ENCODE measurements at regions not wholly inside any gene's neighbourhood (a gene's known extent, or its start where the extent isn't known, plus 50 kb on each side); places are given as distances from the start of the nearest gene placed in this dataset.
A peak's percentile ranks its signal among the peaks of the same experiment; 100 is the strongest.
"Not testable (repeated sequence)": the region's sequence is repeated elsewhere in the genome, so short reads cannot be mapped to it uniquely, and the experiment has no call there.

- no peaks in the 10 kb centered on the region for H3K9me3 ChIP-seq (ENCODE audit: control insufficient read depth, low read length)
- 85 to 87% methylated on average over 7 of the region's 7 CpGs for WGBS, 2 donors
- no peaks in the 10 kb centered on the region for H3K36me3 ChIP-seq (ENCODE audit: control insufficient read depth in 1 of 2, insufficient read depth in 2 of 2, low read length in 1 of 2)
- H3K27ac ChIP-seq (ENCODE audit: low read depth in 1 of 2, low read length in 2 of 2), result no peak overlapping the region
- no peak overlapping the region for H3K4me3 ChIP-seq (ENCODE audit: low read length in 2 of 2)
- ATAC-seq (ENCODE audit: low FRiP score), result no peak
- no peak for DNase-seq
- H3K27me3 ChIP-seq (ENCODE audit: control insufficient read depth in 1 of 2, insufficient read depth in 2 of 2, low read length in 1 of 2), result no peaks in the 10 kb centered on the region
- intact Hi-C loops (cut with DNase I), result no loop called here
- H3K4me1 ChIP-seq (ENCODE audit: control insufficient read depth in 1 of 2, insufficient read depth in 2 of 2, low read length in 2 of 2), result no peaks in the 10 kb centered on the region
Measured at GRCh38 chr14:104268295-104268694, 129.9 kb downstream of the KIF26A start.

GRCh38 chr14:104268725-104269436, 130.5 kb downstream of the KIF26A start:
- H3K36me3 ChIP-seq (ENCODE audit: control insufficient read depth in 1 of 2, insufficient read depth in 2 of 2, low read length in 1 of 2), result no peaks in the 10 kb centered on the region

GRCh38 chr14:104269511-104270241, 131.3 kb downstream of the KIF26A start:
- WGBS, 2 donors, result 87 to 88% methylated on average over 31 to 34 of the region's 34 CpGs
- H3K27ac ChIP-seq (ENCODE audit: low read depth in 1 of 2, low read length in 2 of 2); H3K27me3 ChIP-seq (ENCODE audit: control insufficient read depth in 1 of 2, insufficient read depth in 2 of 2, low read length in 1 of 2); ATAC-seq (ENCODE audit: low FRiP score); intact Hi-C loops (cut with DNase I); H3K36me3 ChIP-seq (ENCODE audit: control insufficient read depth in 1 of 2, insufficient read depth in 2 of 2, low read length in 1 of 2); H3K4me3 ChIP-seq (ENCODE audit: low read length in 2 of 2); H3K4me1 ChIP-seq (ENCODE audit: control insufficient read depth in 1 of 2, insufficient read depth in 2 of 2, low read length in 2 of 2); H3K9me3 ChIP-seq (ENCODE audit: control insufficient read depth, low read length): not testable (repeated sequence)
- DNase-seq, result peak in 1 of 2 donors; percentile 71

More at GRCh38 chr14:104268725-104269436, 130.5 kb downstream of the KIF26A start:
- DNase-seq (peak in 1 of 2 donors; percentile 64), ATAC-seq (ENCODE audit: low FRiP score) (no peak)
- no peak overlapping the region for H3K27ac ChIP-seq (ENCODE audit: low read depth in 1 of 2, low read length in 2 of 2)
- H3K4me3 ChIP-seq (ENCODE audit: low read length in 2 of 2), result no peak overlapping the region
- no peaks in the 10 kb centered on the region for H3K4me1 ChIP-seq (ENCODE audit: control insufficient read depth in 1 of 2, insufficient read depth in 2 of 2, low read length in 2 of 2)
- 79 to 82% methylated on average over 23 to 24 of the region's 25 CpGs for WGBS, 2 donors
- H3K9me3 ChIP-seq (ENCODE audit: control insufficient read depth, low read length), result no peaks in the 10 kb centered on the region
- H3K27me3 ChIP-seq (ENCODE audit: control insufficient read depth in 1 of 2, insufficient read depth in 2 of 2, low read length in 1 of 2), result no peaks in the 10 kb centered on the region
- intact Hi-C loops (cut with DNase I), result no loop called here

DNA sequence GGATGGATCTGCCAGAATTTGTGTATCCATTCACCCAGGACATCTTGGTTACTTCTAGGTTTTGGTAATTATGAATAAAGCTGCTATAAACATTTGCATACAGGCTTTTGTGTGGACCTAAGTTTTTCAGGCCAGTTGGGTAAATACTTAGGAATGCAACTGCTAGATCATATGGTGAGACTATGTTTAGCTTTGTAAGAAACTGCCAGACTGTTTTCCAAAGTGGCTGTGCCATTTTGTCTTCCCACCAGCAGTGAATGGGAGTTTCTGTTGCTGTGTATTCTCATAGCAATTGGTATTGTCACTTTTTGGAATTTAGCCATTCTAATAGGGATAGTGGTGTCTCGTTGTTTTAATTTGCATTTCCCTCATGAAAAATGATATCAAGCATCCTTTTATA, 133.0 kb downstream of the KIF26A start:
- Histone ChIP-seq H3K4me1 (ENCODE audit: control insufficient read depth in 1 of 2, insufficient read depth in 2 of 2, low read length in 2 of 2) (no peaks in the 10 kb centered on the region), H3K4me3 (ENCODE audit: low read length in 2 of 2) (no peak overlapping the region), H3K27me3 (ENCODE audit: control insufficient read depth in 1 of 2, insufficient read depth in 2 of 2, low read length in 1 of 2) (no peaks in the 10 kb centered on the region), H3K9me3 (ENCODE audit: control insufficient read depth, low read length) (peaks cover 4% of the 10 kb centered on the region), H3K27ac (ENCODE audit: low read depth in 1 of 2, low read length in 2 of 2) (no peak overlapping the region), H3K36me3 (ENCODE audit: control insufficient read depth in 1 of 2, insufficient read depth in 2 of 2, low read length in 1 of 2) (no peaks in the 10 kb centered on the region)
- no peak for DNase-seq
- ATAC-seq (ENCODE audit: low FRiP score), result no peak
- 58 to 65% methylated on average over 1 of the region's 1 CpG for WGBS, 2 donors
- intact Hi-C loops (cut with DNase I), result no loop called here

DNA sequence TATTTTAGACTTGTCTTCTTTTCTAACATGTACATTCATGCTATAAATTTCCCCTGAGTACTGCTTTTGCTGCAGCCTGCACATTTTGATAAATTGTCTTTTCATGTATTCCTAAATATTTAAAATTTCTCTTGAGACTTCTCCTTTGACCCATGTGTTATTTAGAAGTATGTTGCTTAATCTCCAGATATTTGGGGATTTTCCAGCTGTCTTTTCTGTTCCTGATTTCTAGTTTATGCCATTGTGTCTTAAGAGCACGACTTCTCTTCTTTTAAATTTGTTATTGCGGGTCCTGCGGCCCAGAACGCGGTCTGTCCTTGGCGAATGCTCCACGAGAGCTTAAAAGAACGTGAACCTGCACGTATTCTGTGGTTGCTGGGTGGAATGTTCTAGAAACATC, 136.4 kb downstream of the KIF26A start:
- no peaks in the 10 kb centered on the region for H3K36me3 ChIP-seq (ENCODE audit: control insufficient read depth in 1 of 2, insufficient read depth in 2 of 2, low read length in 1 of 2)
- ATAC-seq (ENCODE audit: low FRiP score) (no peak), DNase-seq (no peak)
- peaks cover 4% of the 10 kb centered on the region for H3K9me3 ChIP-seq (ENCODE audit: control insufficient read depth, low read length)
- 60 to 66% methylated on average over 9 of the region's 9 CpGs for WGBS, 2 donors
- no peaks in the 10 kb centered on the region for H3K27me3 ChIP-seq (ENCODE audit: control insufficient read depth in 1 of 2, insufficient read depth in 2 of 2, low read length in 1 of 2)
- H3K27ac ChIP-seq (ENCODE audit: low read depth in 1 of 2, low read length in 2 of 2), result no peak overlapping the region
- no peaks in the 10 kb centered on the region for H3K4me1 ChIP-seq (ENCODE audit: control insufficient read depth in 1 of 2, insufficient read depth in 2 of 2, low read length in 2 of 2)
- intact Hi-C loops (cut with DNase I), result no loop called here
- no peak overlapping the region for H3K4me3 ChIP-seq (ENCODE audit: low read length in 2 of 2)

GRCh38 chr14:104277416-104278213, 139.2 kb downstream of the KIF26A start:
- no peak overlapping the region for H3K27ac ChIP-seq (ENCODE audit: low read depth in 1 of 2, low read length in 2 of 2)
- DNase-seq (peak in 1 of 2 donors; percentile 64), ATAC-seq (ENCODE audit: low FRiP score) (no peak)
- peaks cover 4% of the 10 kb centered on the region for H3K9me3 ChIP-seq (ENCODE audit: control insufficient read depth, low read length)
- no peak overlapping the region for H3K4me3 ChIP-seq (ENCODE audit: low read length in 2 of 2)
- WGBS, 2 donors, result 84% methylated on average over 30 of the region's 30 CpGs
- no peaks in the 10 kb centered on the region for H3K27me3 ChIP-seq (ENCODE audit: control insufficient read depth in 1 of 2, insufficient read depth in 2 of 2, low read length in 1 of 2)
- H3K4me1 ChIP-seq (ENCODE audit: control insufficient read depth in 1 of 2, insufficient read depth in 2 of 2, low read length in 2 of 2), result no peaks in the 10 kb centered on the region
- intact Hi-C loops (cut with DNase I), result no loop called here
- H3K36me3 ChIP-seq (ENCODE audit: control insufficient read depth in 1 of 2, insufficient read depth in 2 of 2, low read length in 1 of 2), result no peaks in the 10 kb centered on the region

DNA sequence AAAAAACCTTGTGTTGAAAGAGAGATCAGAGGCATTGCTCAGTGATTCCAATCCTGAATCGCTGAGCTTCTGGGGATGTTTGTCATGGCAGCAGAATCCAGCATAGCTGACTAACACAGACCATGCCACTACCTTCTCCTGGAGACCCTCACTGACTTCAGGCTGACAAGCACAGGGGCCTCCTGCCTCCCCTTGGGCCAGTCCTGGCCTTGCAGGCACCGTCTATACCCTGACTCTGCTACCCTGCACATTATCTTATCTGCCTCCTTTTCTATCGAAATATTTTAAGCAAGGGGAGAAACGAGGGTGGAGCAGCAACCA, 139.8 kb downstream of the KIF26A start:
- no peaks in the 10 kb centered on the region for H3K36me3 ChIP-seq (ENCODE audit: control insufficient read depth in 1 of 2, insufficient read depth in 2 of 2, low read length in 1 of 2)
- DNase-seq (peak in 1 of 2 donors; percentile 20), ATAC-seq (ENCODE audit: low FRiP score) (no peak)
- WGBS, 2 donors, result 58 to 69% methylated on average over 4 of the region's 4 CpGs
- no peak overlapping the region for H3K4me3 ChIP-seq (ENCODE audit: low read length in 2 of 2)
- no peaks in the 10 kb centered on the region for H3K4me1 ChIP-seq (ENCODE audit: control insufficient read depth in 1 of 2, insufficient read depth in 2 of 2, low read length in 2 of 2)
- H3K27ac ChIP-seq (ENCODE audit: low read depth in 1 of 2, low read length in 2 of 2), result no peak overlapping the region
- intact Hi-C loops (cut with DNase I), result no loop called here
- H3K9me3 ChIP-seq (ENCODE audit: control insufficient read depth, low read length), result peaks cover 4% of the 10 kb centered on the region
- H3K27me3 ChIP-seq (ENCODE audit: control insufficient read depth in 1 of 2, insufficient read depth in 2 of 2, low read length in 1 of 2), result no peaks in the 10 kb centered on the region

DNA sequence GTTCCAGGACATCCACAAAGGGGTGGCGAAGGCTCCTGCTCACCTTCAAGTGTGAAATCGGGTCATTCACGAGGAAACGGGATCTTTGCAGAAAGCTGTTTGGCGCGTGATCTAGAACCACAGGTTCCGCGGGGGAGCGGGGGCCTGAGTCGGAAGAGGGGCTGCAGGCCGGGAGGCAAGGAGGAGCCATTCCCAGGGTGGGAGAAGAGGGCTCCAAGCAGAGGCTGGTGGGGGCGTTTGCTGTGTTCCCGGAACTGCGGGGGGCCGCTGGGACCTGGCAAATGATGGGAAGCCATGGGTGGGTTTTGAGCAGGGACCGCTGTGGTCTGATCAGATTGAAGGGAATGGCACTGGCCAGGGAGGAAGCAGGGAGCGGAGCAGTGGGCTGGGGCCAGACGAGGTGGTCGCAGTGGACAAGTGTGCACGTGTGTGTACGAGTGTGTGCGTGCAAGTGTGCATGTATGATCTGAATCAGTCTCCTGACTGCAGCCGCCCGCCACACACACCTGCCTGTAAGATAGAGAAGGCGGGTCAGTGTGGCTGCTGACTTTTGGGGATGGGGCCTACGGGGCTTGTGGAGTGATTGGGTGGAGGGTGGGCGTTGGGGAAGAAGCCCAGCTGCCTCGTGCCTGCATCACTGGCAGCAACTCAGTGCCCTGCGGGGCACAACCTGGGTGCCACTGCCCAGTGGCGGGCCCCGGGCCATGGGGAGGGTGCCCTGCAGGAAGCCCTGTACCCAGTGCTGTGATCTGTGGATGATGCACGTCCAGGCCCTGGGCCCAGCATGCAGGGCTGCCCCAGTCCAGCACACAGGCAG, 141.9 kb downstream of the KIF26A start:
- intact Hi-C loops (cut with DNase I), result no loop called here
- peaks cover 2% of the 10 kb centered on the region for H3K9me3 ChIP-seq (ENCODE audit: control insufficient read depth, low read length)
- ATAC-seq (ENCODE audit: low FRiP score) (no peak), DNase-seq (peak in 1 of 2 donors; percentile 67)
- no peak overlapping the region for H3K27ac ChIP-seq (ENCODE audit: low read depth in 1 of 2, low read length in 2 of 2)
- H3K36me3 ChIP-seq (ENCODE audit: control insufficient read depth in 1 of 2, insufficient read depth in 2 of 2, low read length in 1 of 2), result no peaks in the 10 kb centered on the region
- H3K27me3 ChIP-seq (ENCODE audit: control insufficient read depth in 1 of 2, insufficient read depth in 2 of 2, low read length in 1 of 2), result no peaks in the 10 kb centered on the region
- H3K4me1 ChIP-seq (ENCODE audit: control insufficient read depth in 1 of 2, insufficient read depth in 2 of 2, low read length in 2 of 2), result no peaks in the 10 kb centered on the region
- no peak overlapping the region for H3K4me3 ChIP-seq (ENCODE audit: low read length in 2 of 2)
- WGBS, 2 donors, result 93% methylated on average over 32 of the region's 32 CpGs
